ENCODE measurements at regions not wholly inside any gene's neighbourhood (a gene's known extent, or its start where the extent isn't known, plus 50 kb on each side); places are given as distances from the start of the nearest gene placed in this dataset.
"Not testable (repeated sequence)": the region's sequence is repeated elsewhere in the genome, so short reads cannot be mapped to it uniquely, and the experiment has no call there.

GRCh38 chr18:1811282-1811681, 760.0 kb downstream of the METTL4 start:
- no peak overlapping the region for H3K4me3 Mint-ChIP-seq

GRCh38 chr18:1825296-1825695, 746.0 kb downstream of the METTL4 start:
- Mint-ChIP-seq H3K4me3 (no peak overlapping the region), H3K4me1 (no peaks in the 10 kb centered on the region), H3K9me3 (peaks cover 3% of the 10 kb centered on the region), H3K27me3 (ENCODE audit: low read depth) (peaks cover 3% of the 10 kb centered on the region), H3K36me3 (no peaks in the 10 kb centered on the region), H3K27ac (no peak overlapping the region)
- no peak for TF ChIP-seq CTCF (IDR thresholded peaks at IDR 0.05; ENCODE audit: unreplicated experiment)
- DNase-seq (ENCODE audit: low spot score in 2 of 2, unreplicated experiment in 2 of 2), result no peak

More at GRCh38 chr18:1811282-1811681, 760.0 kb downstream of the METTL4 start:
- no peak for TF ChIP-seq CTCF (IDR thresholded peaks at IDR 0.05; ENCODE audit: unreplicated experiment)
- Mint-ChIP-seq H3K36me3 (no peaks in the 10 kb centered on the region), H3K9me3 (peaks cover 17% of the 10 kb centered on the region), H3K4me1 (no peaks in the 10 kb centered on the region), H3K27me3 (ENCODE audit: low read depth) (no peaks in the 10 kb centered on the region), H3K27ac (no peak overlapping the region)
- DNase-seq (ENCODE audit: low spot score in 2 of 2, unreplicated experiment in 2 of 2), result no peak

DNA sequence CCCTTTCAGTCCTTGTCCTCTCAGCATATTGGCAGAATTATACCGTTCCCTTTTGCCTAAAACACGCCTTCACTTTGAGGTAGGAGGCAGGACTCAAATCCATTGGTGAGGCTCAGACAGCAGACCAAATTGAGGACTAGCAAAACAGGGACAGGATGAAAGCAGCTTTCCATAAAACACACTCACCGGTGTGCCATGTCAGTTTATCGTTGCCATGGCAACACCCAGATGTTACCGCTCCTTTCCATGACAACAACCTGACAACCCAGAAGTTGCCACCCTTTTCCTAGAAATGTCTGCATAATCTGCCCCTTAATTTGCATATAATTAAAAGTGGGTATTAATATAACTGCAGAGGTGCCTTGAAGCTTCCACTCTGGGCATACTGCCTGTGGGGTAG, 730.4 kb downstream of the METTL4 start:
- peaks cover 10% of the 10 kb centered on the region for H3K9me3 Mint-ChIP-seq
- no peak overlapping the region for H3K4me3 Mint-ChIP-seq
- no peak for DNase-seq (ENCODE audit: low spot score in 2 of 2, unreplicated experiment in 2 of 2)
- no peaks in the 10 kb centered on the region for H3K4me1 Mint-ChIP-seq
- peaks cover 2% of the 10 kb centered on the region for H3K27me3 Mint-ChIP-seq (ENCODE audit: low read depth)
- H3K27ac Mint-ChIP-seq, result no peak overlapping the region
- TF ChIP-seq CTCF (IDR thresholded peaks at IDR 0.05; ENCODE audit: unreplicated experiment), result no peak
- H3K36me3 Mint-ChIP-seq, result peaks cover under 1% of the 10 kb centered on the region

GRCh38 chr18:1846640-1847039, 724.7 kb downstream of the METTL4 start:
- H3K27me3 Mint-ChIP-seq (ENCODE audit: low read depth), result peaks cover 6% of the 10 kb centered on the region
- no peak overlapping the region for H3K4me3 Mint-ChIP-seq
- no peaks in the 10 kb centered on the region for H3K9me3 Mint-ChIP-seq
- TF ChIP-seq CTCF (IDR thresholded peaks at IDR 0.05; ENCODE audit: unreplicated experiment), result no peak
- H3K36me3 Mint-ChIP-seq, result no peaks in the 10 kb centered on the region
- peaks cover 3% of the 10 kb centered on the region for H3K4me1 Mint-ChIP-seq
- DNase-seq (ENCODE audit: low spot score in 2 of 2, unreplicated experiment in 2 of 2), result no peak
- H3K27ac Mint-ChIP-seq, result no peak overlapping the region

DNA sequence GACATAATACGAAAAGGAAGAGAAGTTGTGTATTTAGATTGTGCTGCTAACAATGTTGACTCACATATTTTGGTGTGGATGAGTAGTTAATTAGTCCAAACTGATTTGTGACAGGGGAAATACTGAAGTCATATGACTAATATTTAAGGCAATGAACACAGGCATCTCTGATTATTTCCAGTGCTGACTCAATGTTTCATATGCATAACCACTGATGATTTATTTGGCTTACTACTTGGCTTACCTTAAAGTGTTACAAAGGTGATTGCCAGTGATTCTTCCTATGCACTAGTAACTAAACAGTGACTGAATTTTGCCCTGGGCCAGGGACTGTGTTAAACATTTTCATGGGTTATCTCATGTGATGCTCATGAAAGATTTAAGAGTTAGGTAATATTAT, 722.6 kb downstream of the METTL4 start:
- no peaks in the 10 kb centered on the region for H3K9me3 Mint-ChIP-seq
- no peak overlapping the region for H3K4me3 Mint-ChIP-seq
- peaks cover 8% of the 10 kb centered on the region for H3K27me3 Mint-ChIP-seq (ENCODE audit: low read depth)
- H3K36me3 Mint-ChIP-seq, result no peaks in the 10 kb centered on the region
- H3K4me1 Mint-ChIP-seq, result peaks cover 4% of the 10 kb centered on the region
- no peak overlapping the region for H3K27ac Mint-ChIP-seq
- DNase-seq (ENCODE audit: low spot score in 2 of 2, unreplicated experiment in 2 of 2), result no peak
- TF ChIP-seq CTCF (IDR thresholded peaks at IDR 0.05; ENCODE audit: unreplicated experiment), result no peak

- Mint-ChIP-seq H3K4me3 (no peak overlapping the region), H3K36me3 (no peaks in the 10 kb centered on the region), H3K27ac (no peak overlapping the region), H3K27me3 (ENCODE audit: low read depth) (peaks cover 8% of the 10 kb centered on the region), H3K9me3 (no peaks in the 10 kb centered on the region), H3K4me1 (peaks cover 5% of the 10 kb centered on the region)
- TF ChIP-seq CTCF (IDR thresholded peaks at IDR 0.05; ENCODE audit: unreplicated experiment), result no peak
- DNase-seq (ENCODE audit: low spot score in 2 of 2, unreplicated experiment in 2 of 2), result no peak
These were observed 721.9 kb downstream of the METTL4 start for GRCh38 chr18:1849386-1849785.

DNA sequence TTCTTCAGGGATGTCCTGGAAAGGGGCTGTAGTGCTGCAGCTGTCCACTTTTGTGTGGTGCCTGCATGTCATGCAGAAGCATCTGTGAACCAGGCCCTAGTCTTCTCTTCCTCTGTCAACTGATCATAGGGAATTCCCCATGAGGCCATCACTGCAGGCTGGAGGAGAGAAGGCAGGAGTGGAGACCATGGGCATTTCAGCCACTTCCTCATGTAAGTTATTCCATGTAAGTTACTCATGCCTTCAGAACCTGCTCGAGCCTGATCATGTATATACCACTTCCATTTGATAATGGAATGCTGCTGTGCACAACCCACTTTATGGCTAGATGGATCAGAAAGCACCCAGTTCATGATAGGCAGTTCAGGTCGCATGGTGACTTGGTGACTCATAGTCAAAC, 714.0 kb downstream of the METTL4 start:
- peaks cover 14% of the 10 kb centered on the region for H3K9me3 Mint-ChIP-seq
- H3K4me1 Mint-ChIP-seq; H3K36me3 Mint-ChIP-seq; DNase-seq (ENCODE audit: low spot score in 2 of 2, unreplicated experiment in 2 of 2); H3K27ac Mint-ChIP-seq; H3K27me3 Mint-ChIP-seq (ENCODE audit: low read depth); H3K4me3 Mint-ChIP-seq: not testable (repeated sequence)

Measured in mesothelial cell of epicardium (in vitro differentiated cells).